ENCODE measurements at regions not wholly inside any gene's neighbourhood (a gene's known extent, or its start where the extent isn't known, plus 50 kb on each side); places are given as distances from the start of the nearest gene placed in this dataset.

DNA sequence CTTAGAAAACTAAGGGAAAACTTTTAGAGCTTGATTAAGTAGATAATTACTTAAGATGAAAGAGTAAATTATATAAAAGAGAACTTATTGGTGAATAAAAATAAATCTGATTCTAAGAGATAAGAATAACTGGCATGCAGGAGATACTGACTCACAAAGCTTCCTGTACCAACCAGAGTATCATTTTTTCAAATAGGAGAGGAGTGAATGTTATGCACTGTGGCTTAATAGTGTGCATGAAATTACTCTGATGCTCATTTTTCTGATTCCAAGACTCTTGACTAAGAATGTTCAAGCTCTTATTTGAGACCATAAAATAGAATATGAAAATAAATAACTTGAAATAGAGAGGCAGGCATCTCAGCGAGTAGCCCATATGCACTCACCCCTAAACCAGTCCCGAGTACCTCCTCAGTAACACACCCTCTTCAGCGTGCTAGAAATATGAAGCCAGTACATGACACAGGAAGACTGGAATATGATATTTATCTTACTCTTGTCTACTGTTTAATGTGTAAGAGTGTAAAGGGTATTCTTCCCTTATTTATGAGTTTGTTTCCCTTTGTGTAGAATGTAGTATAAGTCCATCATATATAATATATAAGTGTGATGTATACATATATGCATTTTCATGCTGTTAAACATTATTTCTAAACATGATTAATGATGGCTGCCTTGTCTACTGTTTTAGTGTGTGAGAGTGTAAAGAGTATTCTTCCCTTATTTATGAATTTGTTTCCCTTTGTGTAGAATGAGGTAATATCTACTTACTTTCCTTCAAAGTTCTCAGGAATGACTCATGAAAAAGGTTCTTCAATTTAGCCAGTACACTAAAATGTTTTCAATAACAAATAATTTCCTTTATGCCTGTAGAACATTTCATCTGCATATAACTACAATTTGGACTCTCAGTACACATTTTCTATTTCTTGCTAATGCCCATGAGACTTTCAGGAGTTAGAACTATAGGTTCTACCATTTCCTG lies 99.2 kb upstream of the PALMD start:
- no peak overlapping the region for H3K4me3 ChIP-seq (ENCODE audit: low read length, poor library complexity, severe bottlenecking)
- no peak overlapping the region for H2AFZ ChIP-seq (ENCODE audit: low read length)
- no peaks in the 10 kb centered on the region for H3F3A ChIP-seq (ENCODE audit: low read depth)
- TF ChIP-seq, protein P1, sequence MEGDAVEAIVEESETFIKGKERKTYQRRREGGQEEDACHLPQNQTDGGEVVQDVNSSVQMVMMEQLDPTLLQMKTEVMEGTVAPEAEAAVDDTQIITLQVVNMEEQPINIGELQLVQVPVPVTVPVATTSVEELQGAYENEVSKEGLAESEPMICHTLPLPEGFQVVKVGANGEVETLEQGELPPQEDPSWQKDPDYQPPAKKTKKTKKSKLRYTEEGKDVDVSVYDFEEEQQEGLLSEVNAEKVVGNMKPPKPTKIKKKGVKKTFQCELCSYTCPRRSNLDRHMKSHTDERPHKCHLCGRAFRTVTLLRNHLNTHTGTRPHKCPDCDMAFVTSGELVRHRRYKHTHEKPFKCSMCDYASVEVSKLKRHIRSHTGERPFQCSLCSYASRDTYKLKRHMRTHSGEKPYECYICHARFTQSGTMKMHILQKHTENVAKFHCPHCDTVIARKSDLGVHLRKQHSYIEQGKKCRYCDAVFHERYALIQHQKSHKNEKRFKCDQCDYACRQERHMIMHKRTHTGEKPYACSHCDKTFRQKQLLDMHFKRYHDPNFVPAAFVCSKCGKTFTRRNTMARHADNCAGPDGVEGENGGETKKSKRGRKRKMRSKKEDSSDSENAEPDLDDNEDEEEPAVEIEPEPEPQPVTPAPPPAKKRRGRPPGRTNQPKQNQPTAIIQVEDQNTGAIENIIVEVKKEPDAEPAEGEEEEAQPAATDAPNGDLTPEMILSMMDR (conservative IDR thresholded peaks at IDR 0.05; ENCODE audit: low read length): no peak
- TF ChIP-seq EZH2phosphoT487 (IDR thresholded peaks at IDR 0.05; ENCODE audit: borderline replicate concordance): no peak
- peak overlapping the region; percentile 24 for H3K4me2 ChIP-seq (ENCODE audit: low read depth, low read length, poor library complexity, severe bottlenecking)
- H3K9me3 ChIP-seq (ENCODE audit: insufficient read depth, low read depth, low read length): no peaks in the 10 kb centered on the region
- H3K79me2 ChIP-seq (ENCODE audit: insufficient read depth, low read length): no peaks in the 10 kb centered on the region
- H3K9ac ChIP-seq (ENCODE audit: low read depth, low read length, poor library complexity, severe bottlenecking): no peak overlapping the region
- H3K36me3 ChIP-seq (ENCODE audit: insufficient read depth, low read length): no peaks in the 10 kb centered on the region
- peaks cover 20% of the 10 kb centered on the region for H3K4me1 ChIP-seq (ENCODE audit: insufficient read depth, low read length, poor library complexity, severe bottlenecking)
- no peaks in the 10 kb centered on the region for H4K20me1 ChIP-seq (ENCODE audit: insufficient read depth, low read length, poor library complexity, severe bottlenecking)
- H3K9me2 ChIP-seq (replicated peaks; ENCODE audit: low read depth, low read length): no peaks in the 10 kb centered on the region
- no peaks in the 10 kb centered on the region for H3K27me3 ChIP-seq (ENCODE audit: insufficient read depth, low read length, poor library complexity, severe bottlenecking)

DNA sequence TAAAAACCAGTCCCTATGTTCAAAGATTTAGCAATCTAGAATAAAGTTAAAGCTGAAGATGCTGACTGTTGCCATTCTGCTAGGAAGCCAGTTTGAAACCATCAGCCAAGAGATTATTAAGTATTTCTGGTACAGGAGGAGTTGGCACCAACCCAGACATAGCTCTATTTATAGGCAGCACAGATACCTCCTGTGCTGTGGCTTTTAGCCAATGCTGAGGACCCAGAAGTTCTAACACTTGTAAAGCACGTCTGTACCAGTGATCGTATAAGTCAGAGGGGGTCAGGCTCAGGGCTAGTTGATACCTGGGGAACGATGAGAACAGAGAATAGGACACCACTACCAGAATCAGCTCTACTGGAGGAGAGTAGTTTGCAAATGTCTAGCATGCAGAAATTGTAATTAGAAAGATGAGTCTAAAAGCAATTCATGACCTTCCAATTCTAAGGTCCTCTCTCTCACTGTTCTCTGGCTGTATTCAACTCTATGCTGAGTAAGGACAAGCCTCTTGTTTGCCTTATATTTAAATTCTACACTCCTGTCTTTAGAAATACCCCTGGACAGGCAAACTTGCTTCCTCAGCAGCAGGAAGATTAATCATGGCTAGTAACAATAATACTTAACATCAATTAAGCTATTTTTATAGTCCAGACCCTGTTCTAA lies 96.8 kb upstream of the PALMD start:
- TF ChIP-seq EZH2phosphoT487 (IDR thresholded peaks at IDR 0.05; ENCODE audit: borderline replicate concordance): no peak
- TF ChIP-seq, protein P1 (conservative IDR thresholded peaks at IDR 0.05; ENCODE audit: low read length): no peak
- no peaks in the 10 kb centered on the region for H3K9me2 ChIP-seq (replicated peaks; ENCODE audit: low read depth, low read length)
- H3K79me2 ChIP-seq (ENCODE audit: insufficient read depth, low read length): no peaks in the 10 kb centered on the region
- no peak overlapping the region for H3K4me3 ChIP-seq (ENCODE audit: low read length, poor library complexity, severe bottlenecking)
- H3F3A ChIP-seq (ENCODE audit: low read depth): no peaks in the 10 kb centered on the region
- no peaks in the 10 kb centered on the region for H4K20me1 ChIP-seq (ENCODE audit: insufficient read depth, low read length, poor library complexity, severe bottlenecking)
- H3K36me3 ChIP-seq (ENCODE audit: insufficient read depth, low read length): no peaks in the 10 kb centered on the region
- H3K4me1 ChIP-seq (ENCODE audit: insufficient read depth, low read length, poor library complexity, severe bottlenecking): peaks cover 20% of the 10 kb centered on the region
- no peaks in the 10 kb centered on the region for H3K9me3 ChIP-seq (ENCODE audit: insufficient read depth, low read depth, low read length)
- no peak overlapping the region for H3K9ac ChIP-seq (ENCODE audit: low read depth, low read length, poor library complexity, severe bottlenecking)
- peak overlapping the region; percentile 10 for H3K4me2 ChIP-seq (ENCODE audit: low read depth, low read length, poor library complexity, severe bottlenecking)
- peak overlapping the region; percentile 59; the same call in 1 of the 2 replicates for H2AFZ ChIP-seq (ENCODE audit: low read length)
- H3K27me3 ChIP-seq (ENCODE audit: insufficient read depth, low read length, poor library complexity, severe bottlenecking): no peaks in the 10 kb centered on the region

DNA sequence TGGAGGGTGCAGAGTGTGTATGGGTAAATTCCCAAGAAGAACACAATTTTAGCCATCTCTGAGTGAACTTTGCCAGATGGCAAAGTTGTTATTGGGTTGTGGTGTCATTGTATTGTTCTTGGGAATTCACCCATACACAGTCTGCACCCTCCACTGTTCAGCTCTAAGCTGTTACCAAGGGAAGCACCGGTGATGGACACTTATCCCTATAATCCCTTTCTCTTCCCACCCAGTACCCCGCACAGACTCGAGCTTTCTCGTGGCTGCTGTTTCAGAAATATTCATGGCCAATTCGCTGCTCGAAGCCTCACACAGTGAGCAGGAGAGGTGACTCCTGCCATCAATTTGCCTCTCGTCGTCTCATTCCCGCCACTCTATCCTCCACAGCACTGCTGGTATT lies 95.7 kb upstream of the PALMD start:
- Histone ChIP-seq H3K4me2 (ENCODE audit: low read depth, low read length, poor library complexity, severe bottlenecking) (no peak overlapping the region), H3K27me3 (ENCODE audit: insufficient read depth, low read length, poor library complexity, severe bottlenecking) (no peaks in the 10 kb centered on the region), H3K9me2 (replicated peaks; ENCODE audit: low read depth, low read length) (no peaks in the 10 kb centered on the region), H3K4me3 (ENCODE audit: low read length, poor library complexity, severe bottlenecking) (no peak overlapping the region), H3K4me1 (ENCODE audit: insufficient read depth, low read length, poor library complexity, severe bottlenecking) (peaks cover 10% of the 10 kb centered on the region), H4K20me1 (ENCODE audit: insufficient read depth, low read length, poor library complexity, severe bottlenecking) (no peaks in the 10 kb centered on the region), H3K9me3 (ENCODE audit: insufficient read depth, low read depth, low read length) (no peaks in the 10 kb centered on the region), H3F3A (ENCODE audit: low read depth) (no peaks in the 10 kb centered on the region), H3K9ac (ENCODE audit: low read depth, low read length, poor library complexity, severe bottlenecking) (no peak overlapping the region), H2AFZ (ENCODE audit: low read length) (no peak overlapping the region), H3K79me2 (ENCODE audit: insufficient read depth, low read length) (no peaks in the 10 kb centered on the region), H3K36me3 (ENCODE audit: insufficient read depth, low read length) (no peaks in the 10 kb centered on the region)
- no peak for TF ChIP-seq EZH2phosphoT487 (IDR thresholded peaks at IDR 0.05; ENCODE audit: borderline replicate concordance)
- TF ChIP-seq, protein P1 (conservative IDR thresholded peaks at IDR 0.05; ENCODE audit: low read length): no peak
